HG03045 (cell line): ENCODE measurements at regions not wholly inside any gene's neighbourhood (a gene's known extent, or its start where the extent isn't known, plus 50 kb on each side); places are given as distances from the start of the nearest gene placed in this dataset.

Experiments used
- ATAC-seq: cut with Tn5 transposase; IDR thresholded peaks from one replicate; pipeline ENCODE4 v1.9.1; 2021; ENCODE audit warnings: mild to moderate bottlenecking, moderate library complexity; ENCODE audit not compliant: unreplicated experiment

- ATAC-seq, result no peak
Observed at GRCh38 chr13:72456486-72456885, 270.9 kb downstream of the MZT1 start.

GRCh38 chr13:72453161-72453560 lies 274.3 kb downstream of the MZT1 start:
- no peak for ATAC-seq

DNA sequence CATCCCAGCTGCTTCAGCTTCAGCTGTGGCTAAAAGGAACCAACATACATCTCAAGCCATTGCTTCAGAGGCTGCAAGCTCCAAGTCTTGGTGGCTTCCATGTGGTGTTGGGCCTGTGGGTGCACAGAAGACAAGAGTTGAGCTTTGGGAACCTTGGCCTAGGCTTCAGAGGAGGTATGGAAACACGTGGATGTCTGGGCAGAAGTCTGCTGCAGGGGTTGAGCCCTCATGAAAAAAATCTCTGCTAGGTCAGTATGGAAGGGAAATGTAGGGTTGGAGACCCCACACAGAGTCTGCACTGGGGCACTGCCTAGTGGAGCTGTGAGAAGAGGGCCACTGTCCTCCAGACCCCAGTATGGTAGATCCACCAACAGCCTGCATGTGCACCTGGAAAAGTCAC lies 279.3 kb downstream of the MZT1 start:
- no peak for ATAC-seq

DNA sequence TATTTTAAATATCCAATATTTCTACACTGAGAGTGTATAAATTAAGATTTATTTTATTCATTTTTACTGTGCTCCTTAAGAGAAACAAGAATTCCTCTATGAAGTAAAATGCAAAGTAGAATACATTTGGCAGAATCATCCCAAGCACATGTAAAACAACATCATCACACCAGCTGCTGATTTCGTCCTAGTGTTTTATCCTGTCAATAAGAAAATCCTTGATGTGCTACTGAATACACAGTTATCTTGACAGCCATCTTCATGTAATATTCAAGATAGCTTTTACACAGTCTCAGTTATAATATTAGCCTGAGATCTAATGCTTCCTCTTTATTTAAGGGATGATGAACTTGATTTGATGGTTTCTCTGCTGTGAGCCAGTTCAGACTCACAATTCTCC lies 282.4 kb downstream of the MZT1 start:
- no peak for ATAC-seq

DNA sequence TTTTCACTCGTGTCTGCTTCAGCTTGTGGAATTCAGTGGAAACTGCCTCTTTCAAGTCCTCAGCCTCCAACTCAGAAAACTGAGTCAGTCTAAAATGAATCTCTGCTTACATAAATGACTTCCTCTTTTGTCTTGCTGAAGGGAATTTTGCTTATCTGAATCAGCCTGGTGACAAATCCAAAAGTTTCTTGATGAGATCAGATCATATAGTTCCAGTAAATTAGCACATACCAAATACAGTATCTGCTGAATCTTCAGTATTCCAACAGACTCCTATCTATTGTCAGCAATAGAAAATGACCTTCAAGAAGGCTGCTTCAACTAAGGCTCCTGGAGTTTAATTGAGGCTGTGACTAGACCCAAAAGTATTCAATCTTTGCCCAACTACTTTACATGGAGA lies 290.0 kb downstream of the MZT1 start:
- no peak for ATAC-seq

DNA sequence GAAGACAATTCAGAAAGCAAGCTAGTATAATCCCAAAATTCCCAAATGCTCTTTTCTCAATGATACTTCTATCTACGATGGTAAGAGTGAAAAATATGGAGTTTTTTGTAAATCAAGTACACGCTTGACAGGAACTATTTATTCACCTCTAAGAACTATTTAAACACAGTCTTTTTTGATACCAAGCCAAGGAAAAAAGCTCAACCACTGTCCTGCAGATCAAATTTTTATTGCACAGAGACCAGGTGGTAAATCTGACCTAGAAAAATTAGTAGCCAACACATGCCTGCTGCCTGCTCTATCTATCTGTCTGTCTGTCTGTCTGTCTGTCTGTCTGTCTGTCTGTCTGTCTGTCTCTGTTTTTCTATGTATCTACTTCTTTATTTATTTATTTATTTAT lies 292.2 kb downstream of the MZT1 start:
- ATAC-seq, result no peak

DNA sequence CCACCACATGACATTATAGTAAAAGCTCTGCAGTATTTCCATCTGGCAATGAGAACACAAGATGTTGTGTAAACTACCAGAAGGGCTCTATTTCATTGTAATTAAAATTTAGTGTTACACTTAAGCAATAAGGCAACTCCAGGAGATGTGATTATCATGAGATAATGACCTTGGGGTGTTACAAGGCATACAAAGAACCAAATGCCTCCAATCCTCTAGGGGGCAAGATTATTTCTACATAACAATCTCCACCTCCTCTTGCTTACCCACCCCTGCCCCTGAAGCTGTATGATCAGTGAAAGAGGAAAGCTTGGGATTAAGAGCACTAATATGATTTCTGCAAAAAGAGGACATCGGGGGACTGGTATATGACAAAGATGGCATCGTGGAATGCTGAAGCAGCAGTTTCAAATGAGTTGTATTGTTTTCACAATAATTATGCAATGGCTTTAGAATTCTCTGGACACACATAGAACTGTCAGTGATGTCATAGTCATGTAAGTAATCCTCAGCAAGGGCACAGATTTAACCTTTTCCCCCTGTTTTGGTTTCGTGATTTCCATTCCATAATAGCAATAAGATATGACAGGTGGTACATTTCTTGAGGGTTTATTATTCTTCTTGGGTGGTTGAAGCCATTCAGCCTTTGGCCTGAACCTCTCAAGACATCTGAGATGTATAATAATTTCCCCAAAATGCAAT lies 295.3 kb downstream of the MZT1 start:
- no peak for ATAC-seq

DNA sequence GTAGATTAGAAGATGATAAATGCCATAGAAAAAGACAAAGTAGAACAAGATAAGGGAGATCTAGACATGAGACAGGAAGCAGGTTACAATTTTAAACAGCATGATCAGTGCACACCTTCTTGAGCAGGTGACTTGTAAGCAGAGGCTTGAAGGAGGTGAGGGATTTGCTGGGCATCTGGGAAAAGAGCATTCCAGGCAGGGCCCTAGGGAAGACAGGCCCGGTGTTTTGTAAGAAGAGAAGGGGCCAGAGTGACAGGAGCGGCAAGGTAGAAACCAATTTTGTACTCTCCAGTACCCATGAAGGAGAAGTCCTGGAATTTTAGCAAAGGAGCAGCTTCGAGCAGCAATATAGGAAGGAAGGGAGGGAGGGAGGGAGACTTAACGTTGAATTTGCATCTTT lies 296.5 kb downstream of the MZT1 start:
- ATAC-seq, result no peak

- ATAC-seq, result no peak
Observed at GRCh38 chr13:72427757-72428528, 299.5 kb downstream of the MZT1 start.

GRCh38 chr13:72424059-72424458 lies 303.4 kb downstream of the MZT1 start:
- no peak for ATAC-seq

GRCh38 chr13:72415817-72416216 lies 311.6 kb downstream of the MZT1 start:
- ATAC-seq, result no peak

- ATAC-seq, result no peak
Observed at GRCh38 chr13:72412481-72412880, 314.9 kb downstream of the MZT1 start.

DNA sequence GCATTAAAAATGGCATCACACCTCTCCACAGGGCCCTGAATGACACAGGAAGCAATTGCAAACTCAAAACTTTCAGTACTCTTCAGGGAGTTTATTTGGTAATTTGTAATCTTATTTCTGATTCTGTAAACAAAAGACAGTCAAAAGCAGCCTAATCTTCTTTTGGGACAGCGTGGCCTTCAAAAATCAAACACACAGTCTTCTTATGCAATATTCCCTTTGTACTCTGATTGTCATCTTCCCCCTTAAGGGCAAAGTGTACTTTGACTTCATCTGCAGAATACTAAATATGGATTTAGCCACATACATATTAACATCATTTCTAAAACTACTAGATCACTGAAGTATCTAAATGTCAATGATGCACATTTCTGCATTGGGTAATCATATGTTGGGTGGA lies 322.0 kb downstream of the MZT1 start:
- no peak for ATAC-seq

GRCh38 chr13:72403396-72404010 lies 323.9 kb downstream of the MZT1 start:
- no peak for ATAC-seq

GRCh38 chr13:72400856-72401255 lies 326.6 kb downstream of the MZT1 start:
- no peak for ATAC-seq

GRCh38 chr13:72399351-72399750 lies 328.1 kb downstream of the MZT1 start:
- ATAC-seq, result no peak

DNA sequence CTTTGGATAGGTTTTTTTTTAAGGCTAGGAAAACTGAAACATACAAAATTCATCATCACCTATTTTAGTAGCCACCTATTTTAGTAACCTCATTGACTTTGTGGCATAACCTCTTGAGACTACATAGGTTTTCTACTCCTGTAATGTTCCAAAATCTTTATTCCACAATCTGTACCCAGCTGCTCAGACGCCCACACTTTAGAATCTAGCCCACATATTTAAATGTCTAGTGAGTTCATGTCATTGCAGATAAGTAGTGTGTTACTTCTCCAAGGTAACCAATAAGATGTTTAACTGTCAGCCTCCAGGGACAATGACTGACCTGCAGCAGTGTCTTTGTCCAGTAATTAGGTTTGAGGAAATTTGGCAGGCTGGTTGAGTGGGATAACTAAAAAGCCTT lies 330.2 kb downstream of the MZT1 start:
- no peak for ATAC-seq

DNA sequence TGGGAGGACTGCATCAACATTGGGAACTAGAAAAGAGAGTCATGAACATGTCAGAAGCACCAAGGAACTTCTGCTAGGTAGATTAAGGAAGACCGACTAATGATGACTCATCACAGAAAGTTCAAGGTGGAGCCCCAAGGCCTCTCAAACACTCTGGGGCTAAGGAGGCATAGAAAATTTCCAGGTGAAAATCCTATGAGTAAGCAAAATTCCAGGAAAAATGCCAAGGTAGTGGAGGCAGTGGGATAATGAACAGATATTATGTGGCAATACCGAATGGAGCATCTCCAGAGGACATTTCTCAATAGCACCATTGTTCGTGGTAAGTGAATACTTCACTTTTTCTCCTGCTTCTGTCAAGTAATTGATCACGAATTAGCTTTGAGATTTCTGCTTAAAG lies 336.5 kb downstream of the MZT1 start:
- ATAC-seq, result no peak

GRCh38 chr13:72386138-72386684 lies 341.2 kb downstream of the MZT1 start:
- ATAC-seq, result no peak

DNA sequence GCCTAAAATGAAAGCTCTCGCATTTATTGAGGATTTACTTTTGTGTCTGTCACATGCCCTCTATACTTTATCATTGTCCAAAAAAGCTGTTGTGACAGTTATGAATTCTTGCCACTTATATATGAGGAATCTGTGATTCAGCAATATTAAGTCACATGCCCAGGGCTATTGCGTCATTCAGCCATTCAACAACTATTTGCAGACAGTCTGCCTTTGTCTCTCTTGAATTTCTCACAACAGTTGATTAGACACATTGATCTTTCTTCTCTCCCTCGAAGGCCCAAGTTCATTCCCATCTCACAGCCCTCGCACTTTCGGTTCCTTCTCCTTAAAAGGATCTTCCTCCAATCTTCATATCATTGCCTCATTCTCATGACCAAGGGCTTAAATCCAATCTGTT lies 342.6 kb downstream of the MZT1 start:
- ATAC-seq, result no peak

DNA sequence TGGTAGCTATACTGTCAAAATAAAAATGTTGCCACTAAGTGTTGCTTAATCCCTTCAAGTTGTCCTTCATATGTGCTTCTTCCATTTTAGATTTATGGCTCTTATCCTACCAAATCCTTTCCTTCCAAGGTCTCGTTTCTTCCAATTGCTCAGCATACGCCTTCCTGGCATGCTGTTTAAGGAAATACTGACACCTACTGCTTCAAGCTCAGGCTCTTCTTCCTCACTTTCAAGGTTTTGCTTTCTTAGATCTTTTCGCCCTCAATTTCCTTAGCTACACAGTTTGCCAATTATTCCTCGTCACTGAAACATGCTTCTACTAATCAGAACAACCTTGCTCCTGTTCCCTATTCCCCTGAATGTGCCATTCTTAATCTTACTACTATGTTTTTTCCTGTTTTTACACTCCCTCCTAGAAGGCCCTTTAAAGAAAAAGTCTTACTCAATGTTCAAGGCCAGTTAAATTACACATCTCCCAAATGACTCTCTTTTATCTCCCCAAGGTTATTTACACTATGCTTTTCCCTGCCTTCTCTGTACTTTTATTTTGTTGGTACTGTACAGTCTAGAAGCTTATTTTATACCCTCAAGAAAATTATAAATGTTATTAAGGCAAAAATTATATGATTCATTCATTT lies 343.1 kb downstream of the MZT1 start:
- no peak for ATAC-seq
